ENCODE measurements at regions not wholly inside any gene's neighbourhood (a gene's known extent, or its start where the extent isn't known, plus 50 kb on each side); places are given as distances from the start of the nearest gene placed in this dataset.

DNA sequence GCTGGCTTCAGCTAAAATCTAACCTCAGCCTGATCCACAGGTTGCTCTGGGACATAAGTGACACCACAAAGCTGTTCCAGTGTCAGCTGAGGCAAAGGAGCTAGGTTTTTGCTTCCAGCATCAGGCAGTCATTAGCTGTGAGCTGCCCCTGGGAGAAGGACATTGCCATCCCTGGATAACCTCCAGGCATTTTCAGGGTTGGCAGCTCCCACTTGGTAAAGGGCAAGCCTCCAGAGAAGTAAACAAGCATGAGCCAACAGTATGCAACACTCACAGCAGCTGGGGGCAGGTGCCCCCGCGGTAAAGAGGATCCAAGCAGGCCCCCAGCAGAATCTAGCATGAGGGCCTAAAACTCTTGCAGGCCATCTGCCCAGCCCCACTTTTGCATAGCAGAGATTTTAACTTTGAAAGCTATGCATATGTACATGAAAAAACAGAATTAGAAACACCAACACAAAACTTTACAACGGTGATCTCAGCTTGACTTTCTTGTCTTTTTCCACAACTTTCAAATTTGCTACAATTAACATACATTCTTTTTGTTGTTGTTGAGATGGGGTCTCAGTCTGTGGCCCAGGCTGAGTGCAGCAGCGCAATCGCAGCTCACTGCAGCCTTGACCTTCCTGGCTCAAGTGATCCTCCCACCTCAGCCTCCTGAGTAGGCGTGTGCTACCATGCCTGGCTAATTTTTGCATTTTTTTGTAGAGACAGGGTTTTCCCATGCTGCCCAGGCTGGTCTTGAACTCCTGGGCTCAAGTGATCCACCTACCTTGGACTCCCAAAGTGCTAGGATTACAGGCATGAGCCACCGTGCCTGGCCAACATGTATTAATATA is 83.8 kb upstream of the TPM1 start:
- TF ChIP-seq, protein P1, sequence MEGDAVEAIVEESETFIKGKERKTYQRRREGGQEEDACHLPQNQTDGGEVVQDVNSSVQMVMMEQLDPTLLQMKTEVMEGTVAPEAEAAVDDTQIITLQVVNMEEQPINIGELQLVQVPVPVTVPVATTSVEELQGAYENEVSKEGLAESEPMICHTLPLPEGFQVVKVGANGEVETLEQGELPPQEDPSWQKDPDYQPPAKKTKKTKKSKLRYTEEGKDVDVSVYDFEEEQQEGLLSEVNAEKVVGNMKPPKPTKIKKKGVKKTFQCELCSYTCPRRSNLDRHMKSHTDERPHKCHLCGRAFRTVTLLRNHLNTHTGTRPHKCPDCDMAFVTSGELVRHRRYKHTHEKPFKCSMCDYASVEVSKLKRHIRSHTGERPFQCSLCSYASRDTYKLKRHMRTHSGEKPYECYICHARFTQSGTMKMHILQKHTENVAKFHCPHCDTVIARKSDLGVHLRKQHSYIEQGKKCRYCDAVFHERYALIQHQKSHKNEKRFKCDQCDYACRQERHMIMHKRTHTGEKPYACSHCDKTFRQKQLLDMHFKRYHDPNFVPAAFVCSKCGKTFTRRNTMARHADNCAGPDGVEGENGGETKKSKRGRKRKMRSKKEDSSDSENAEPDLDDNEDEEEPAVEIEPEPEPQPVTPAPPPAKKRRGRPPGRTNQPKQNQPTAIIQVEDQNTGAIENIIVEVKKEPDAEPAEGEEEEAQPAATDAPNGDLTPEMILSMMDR (IDR thresholded peaks at IDR 0.05 in 8 of 11, conservative IDR thresholded peaks at IDR 0.05 in 3 of 11): no peak
- TF ChIP-seq POLR2A (IDR thresholded peaks at IDR 0.05) (no peak), POLR2AphosphoS5 (IDR thresholded peaks at IDR 0.05) (no peak)
- DNase-seq: no peak
- Histone ChIP-seq H3K4me3 (no peak overlapping the region), H3K9me3 (no peaks in the 10 kb centered on the region), H3K27ac (no peak overlapping the region), H3K27me3 (replicated peaks in 1 of 7) (peaks cover 0 to 3% (median 0%) of the 10 kb centered on the region in 7 donors), H3K4me1 (peaks cover 0 to 21% (median 0%) of the 10 kb centered on the region in 6 donors), H3K36me3 (no peaks in the 10 kb centered on the region)
- WGBS, 5 donors: 85 to 87% (median 86%) methylated on average over 7 of the region's 7 CpGs
- intact Hi-C loops (cut with DNase I; ENCODE audit: low total_unique reads): no loop called here

DNA sequence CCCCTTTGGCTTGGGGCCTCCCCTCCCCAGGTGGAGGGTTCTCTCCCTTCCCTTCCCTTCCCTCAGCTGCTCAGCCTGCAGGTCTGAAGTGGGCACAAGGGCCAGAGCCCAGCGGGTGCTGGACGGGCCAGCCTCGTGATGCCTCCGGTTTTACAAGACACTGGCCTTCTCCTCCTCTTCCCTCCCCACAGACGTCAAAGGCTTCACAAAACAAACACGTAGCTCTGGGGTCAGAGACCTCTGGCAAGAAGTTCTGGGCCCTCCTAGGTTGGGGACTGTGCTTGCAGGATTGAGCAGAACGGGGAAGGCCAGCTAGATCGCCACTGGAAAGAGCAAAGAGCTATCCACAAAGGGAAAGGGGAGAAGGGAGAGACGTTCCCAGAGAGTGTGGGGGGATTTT is 81.4 kb upstream of the TPM1 start:
- TF ChIP-seq POLR2AphosphoS5 (IDR thresholded peaks at IDR 0.05) (no peak), POLR2A (IDR thresholded peaks at IDR 0.05) (no peak)
- TF ChIP-seq, protein P1 (IDR thresholded peaks at IDR 0.05 in 8 of 11, conservative IDR thresholded peaks at IDR 0.05 in 3 of 11): no peak
- H3K9me3 ChIP-seq: no peaks in the 10 kb centered on the region
- no peak overlapping the region for H3K4me3 ChIP-seq
- no peak overlapping the region for H3K27ac ChIP-seq
- no peaks in the 10 kb centered on the region for H3K27me3 ChIP-seq (replicated peaks in 1 of 7)
- H3K4me1 ChIP-seq: peaks cover 0 to 21% (median 0%) of the 10 kb centered on the region in 6 donors
- WGBS, 5 donors: 86 to 91% (median 88%) methylated on average over 9 of the region's 9 CpGs
- intact Hi-C loops (cut with DNase I; ENCODE audit: low total_unique reads): no loop called here
- no peak for DNase-seq
- H3K36me3 ChIP-seq: no peaks in the 10 kb centered on the region

DNA sequence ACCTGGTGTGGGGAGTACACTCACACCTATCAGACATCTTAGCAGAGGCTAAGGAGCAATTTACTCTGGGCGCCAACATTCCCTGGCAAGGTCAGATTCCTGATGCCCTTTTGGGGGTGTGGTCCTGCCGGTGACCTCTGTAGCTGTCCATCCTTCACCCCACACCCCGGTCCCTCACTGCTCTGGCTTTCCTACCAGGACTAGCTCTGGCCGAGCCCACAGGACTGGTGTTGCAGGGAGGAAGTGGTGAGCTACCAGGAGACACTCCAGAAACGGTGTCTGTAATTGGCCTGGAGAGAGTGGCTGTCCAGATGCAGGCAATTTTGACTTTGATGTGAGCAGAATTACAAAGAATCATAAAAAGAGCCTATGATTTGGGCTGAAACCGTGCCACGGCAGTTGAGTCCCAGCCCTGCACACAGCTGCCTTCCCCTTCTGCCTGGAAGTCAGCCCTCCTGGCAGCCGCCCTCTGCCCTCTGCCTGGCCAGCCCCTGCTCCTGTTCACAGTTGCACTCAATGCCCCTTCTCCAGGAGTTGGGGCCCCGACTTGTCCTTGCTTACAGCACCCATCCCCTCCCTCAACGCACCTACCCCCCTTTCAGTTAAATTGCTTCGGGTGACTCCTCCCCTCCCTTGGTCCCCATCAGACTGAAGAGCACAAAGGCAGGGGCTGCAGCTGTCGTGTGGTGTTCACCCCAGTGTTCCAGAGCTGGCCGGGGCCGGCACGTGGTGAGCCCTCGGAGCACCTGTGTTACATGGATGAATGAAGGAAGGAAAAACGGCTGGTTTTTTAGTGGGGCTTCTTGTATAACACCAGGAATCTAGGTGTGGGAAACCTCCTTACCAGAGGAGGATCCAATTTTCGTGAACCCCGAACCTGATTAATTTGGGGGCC is 80.2 kb upstream of the TPM1 start:
- no peak overlapping the region for H3K4me3 ChIP-seq
- no peak overlapping the region for H3K27ac ChIP-seq
- TF ChIP-seq POLR2A (IDR thresholded peaks at IDR 0.05): no peak
- TF ChIP-seq, protein P1 (IDR thresholded peaks at IDR 0.05 in 8 of 11, conservative IDR thresholded peaks at IDR 0.05 in 3 of 11): no peak
- TF ChIP-seq POLR2AphosphoS5 (IDR thresholded peaks at IDR 0.05): no peak
- H3K4me1 ChIP-seq: peaks cover 0 to 11% (median 0%) of the 10 kb centered on the region in 6 donors
- no peaks in the 10 kb centered on the region for H3K27me3 ChIP-seq (replicated peaks in 1 of 7)
- DNase-seq: no peak
- WGBS, 5 donors: 82 to 88% (median 86%) methylated on average over 17 to 19 of the region's 19 CpGs
- intact Hi-C loops (cut with DNase I; ENCODE audit: low total_unique reads): no loop called here
- no peaks in the 10 kb centered on the region for H3K9me3 ChIP-seq
- no peaks in the 10 kb centered on the region for H3K36me3 ChIP-seq

DNA sequence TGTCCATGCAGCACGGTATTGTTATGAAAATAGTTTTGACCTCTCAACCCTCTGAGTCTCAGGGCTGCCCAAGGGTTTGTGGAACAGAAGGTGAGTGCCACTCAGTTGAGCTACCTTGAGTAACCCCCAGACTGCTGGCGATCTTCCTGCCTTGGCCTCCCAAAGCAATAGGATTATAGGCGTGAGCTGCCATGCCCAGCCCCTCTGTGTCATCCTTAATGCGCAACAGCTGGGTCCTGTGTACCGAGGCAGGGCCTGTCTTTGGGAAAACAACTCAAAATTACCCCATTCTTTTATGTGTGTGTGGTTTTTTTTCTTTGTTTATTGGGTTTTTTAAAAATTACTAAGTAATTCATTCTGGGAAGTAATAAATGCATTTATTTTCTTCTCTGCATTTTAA is 78.3 kb upstream of the TPM1 start:
- Histone ChIP-seq H3K4me3 (no peak overlapping the region), H3K27me3 (replicated peaks in 1 of 7) (no peaks in the 10 kb centered on the region), H3K36me3 (no peaks in the 10 kb centered on the region), H3K27ac (no peak overlapping the region), H3K4me1 (peaks cover 0 to 4% (median 0%) of the 10 kb centered on the region in 6 donors), H3K9me3 (no peaks in the 10 kb centered on the region)
- no peak for TF ChIP-seq POLR2AphosphoS5 (IDR thresholded peaks at IDR 0.05)
- TF ChIP-seq, protein P1 (IDR thresholded peaks at IDR 0.05 in 8 of 11, conservative IDR thresholded peaks at IDR 0.05 in 3 of 11): no peak
- DNase-seq: no peak
- intact Hi-C loops (cut with DNase I; ENCODE audit: low total_unique reads): no loop called here
- 68 to 92% (median 82%) methylated on average over 5 of the region's 5 CpGs for WGBS, 5 donors
